NT2/D1 (cell line): ENCODE measurements at regions not wholly inside any gene's neighbourhood (a gene's known extent, or its start where the extent isn't known, plus 50 kb on each side); places are given as distances from the start of the nearest gene placed in this dataset.

Experiments used
- DNase-seq: peaks from one replicate; pipeline ENCODE4 v3.0.0-alpha.2; 2011; ENCODE audit warnings: low read depth, low spot score
- H3K27me3 ChIP-seq: 2 replicates; pipeline ENCODE4 v1.6.0; 2011; ENCODE audit warnings: mild to moderate bottlenecking; ENCODE audit not compliant: insufficient read length, insufficient read depth
- H3K36me3 ChIP-seq: 2 replicates; pipeline ENCODE4 v1.6.1; 2011; ENCODE audit warnings: mild to moderate bottlenecking, low read length, mixed read lengths; ENCODE audit not compliant: insufficient read depth, insufficient read length
- H3K4me1 ChIP-seq: 2 replicates; pipeline ENCODE4 v1.5.1; 2011; ENCODE audit not compliant: insufficient read depth, insufficient read length
- H3K4me3 ChIP-seq: 2 replicates; pipeline ENCODE4 v1.5.1; 2011; ENCODE audit warnings: low read depth; ENCODE audit not compliant: insufficient read length
- H3K9ac ChIP-seq: 2 replicates; pipeline ENCODE4 v1.6.0; 2011; ENCODE audit warnings: low read depth; ENCODE audit not compliant: insufficient read length
- H3K9me3 ChIP-seq: 2 replicates; pipeline ENCODE4 v1.5.1; 2011; ENCODE audit warnings: mild to moderate bottlenecking, low read length; ENCODE audit not compliant: insufficient read depth
- SUZ12 ChIP-seq: IDR thresholded peaks from 2 replicates; pipeline ENCODE4 v1.6.1; 2011; ENCODE audit not compliant: insufficient read length, insufficient read depth; ENCODE audit errors: extremely low read depth
- YY1 ChIP-seq: IDR thresholded peaks from 2 replicates; pipeline ENCODE4 v1.6.1; 2011; ENCODE audit not compliant: insufficient read length, insufficient read depth
- ZNF274 ChIP-seq: IDR thresholded peaks from 2 replicates; pipeline ENCODE4 v1.6.1; 2011; ENCODE audit warnings: mild to moderate bottlenecking, low read depth, low read length

- H3K9me3 ChIP-seq, result no peaks in the 10 kb centered on the region
- peaks cover 3% of the 10 kb centered on the region for H3K4me1 ChIP-seq
- DNase-seq, result no peak
- TF ChIP-seq YY1 (no peak), ZNF274 (no peak), SUZ12 (no peak)
- H3K4me3 ChIP-seq, result no peak overlapping the region
- no peaks in the 10 kb centered on the region for H3K27me3 ChIP-seq
- no peaks in the 10 kb centered on the region for H3K36me3 ChIP-seq
- no peak overlapping the region for H3K9ac ChIP-seq
Observed at GRCh38 chr6:14638435-14638905, 520.9 kb downstream of the CD83 start.

GRCh38 chr6:14638906-14639761, 521.6 kb downstream of the CD83 start:
- peaks cover 3% of the 10 kb centered on the region for H3K4me1 ChIP-seq
- no peak overlapping the region for H3K9ac ChIP-seq
- DNase-seq, result no peak
- H3K36me3 ChIP-seq, result no peaks in the 10 kb centered on the region
- TF ChIP-seq SUZ12 (no peak), ZNF274 (no peak), YY1 (no peak)
- H3K4me3 ChIP-seq, result no peak overlapping the region
- H3K9me3 ChIP-seq, result no peaks in the 10 kb centered on the region
- H3K27me3 ChIP-seq, result no peaks in the 10 kb centered on the region

DNA sequence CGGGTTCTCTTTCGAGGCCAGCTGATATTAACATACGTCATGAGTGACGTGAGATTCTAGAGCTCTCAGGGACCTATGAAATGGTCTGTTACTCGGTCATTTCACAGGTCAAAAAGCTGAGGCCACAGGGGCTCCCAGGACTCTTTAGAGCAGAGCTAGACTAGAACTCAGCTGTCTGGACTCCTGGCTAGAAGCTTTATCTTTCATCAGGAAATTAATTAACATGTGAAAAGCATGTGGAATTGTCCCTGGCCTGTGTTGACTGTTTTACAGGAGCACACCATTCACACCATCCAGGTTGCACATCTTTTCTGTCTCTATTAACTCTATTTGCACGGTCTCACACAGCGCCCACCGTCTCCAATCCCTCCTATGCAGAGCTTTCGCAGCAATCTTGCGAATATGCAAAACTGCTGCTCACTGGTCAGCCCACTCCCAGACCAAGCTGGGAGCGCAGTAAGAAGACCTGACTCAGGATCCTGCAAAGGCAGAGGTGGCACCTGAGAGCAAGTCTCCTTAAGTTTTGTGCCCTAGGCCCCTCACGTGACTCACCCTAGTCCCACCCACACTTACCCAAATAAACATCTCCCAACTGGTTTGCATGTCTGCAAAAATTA, 522.5 kb downstream of the CD83 start:
- H3K36me3 ChIP-seq, result no peaks in the 10 kb centered on the region
- no peaks in the 10 kb centered on the region for H3K9me3 ChIP-seq
- H3K4me1 ChIP-seq, result peaks cover 3% of the 10 kb centered on the region
- H3K9ac ChIP-seq, result no peak overlapping the region
- DNase-seq, result peak; percentile 47
- no peak overlapping the region for H3K4me3 ChIP-seq
- TF ChIP-seq SUZ12, result no peak
- no peak for TF ChIP-seq ZNF274
- no peak for TF ChIP-seq YY1
- H3K27me3 ChIP-seq, result no peaks in the 10 kb centered on the region

DNA sequence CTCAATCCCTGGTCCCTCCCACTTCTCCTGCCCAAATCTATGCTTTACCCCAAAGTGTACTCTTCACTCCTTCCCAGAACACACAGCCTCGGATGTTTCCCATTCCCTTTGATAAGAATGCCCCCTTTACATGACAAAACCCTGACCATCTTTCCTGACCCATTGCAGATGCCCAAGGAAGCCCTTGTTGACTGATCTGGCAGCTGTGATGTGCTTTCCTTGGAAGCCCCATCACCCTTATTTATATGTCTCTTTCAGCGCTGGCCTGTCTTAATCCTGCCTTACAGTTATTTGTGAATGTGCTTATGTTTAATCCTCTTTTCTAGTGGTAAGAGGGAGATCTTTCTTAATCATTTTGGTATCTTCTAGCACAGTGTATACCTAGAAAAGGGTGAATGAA, 523.1 kb downstream of the CD83 start:
- DNase-seq, result peak; percentile 46
- H3K4me3 ChIP-seq, result no peak overlapping the region
- no peaks in the 10 kb centered on the region for H3K36me3 ChIP-seq
- H3K9ac ChIP-seq, result peak overlapping the region; percentile 6
- TF ChIP-seq ZNF274 (no peak), SUZ12 (no peak)
- H3K4me1 ChIP-seq, result peaks cover 3% of the 10 kb centered on the region
- no peaks in the 10 kb centered on the region for H3K9me3 ChIP-seq
- no peaks in the 10 kb centered on the region for H3K27me3 ChIP-seq

DNA sequence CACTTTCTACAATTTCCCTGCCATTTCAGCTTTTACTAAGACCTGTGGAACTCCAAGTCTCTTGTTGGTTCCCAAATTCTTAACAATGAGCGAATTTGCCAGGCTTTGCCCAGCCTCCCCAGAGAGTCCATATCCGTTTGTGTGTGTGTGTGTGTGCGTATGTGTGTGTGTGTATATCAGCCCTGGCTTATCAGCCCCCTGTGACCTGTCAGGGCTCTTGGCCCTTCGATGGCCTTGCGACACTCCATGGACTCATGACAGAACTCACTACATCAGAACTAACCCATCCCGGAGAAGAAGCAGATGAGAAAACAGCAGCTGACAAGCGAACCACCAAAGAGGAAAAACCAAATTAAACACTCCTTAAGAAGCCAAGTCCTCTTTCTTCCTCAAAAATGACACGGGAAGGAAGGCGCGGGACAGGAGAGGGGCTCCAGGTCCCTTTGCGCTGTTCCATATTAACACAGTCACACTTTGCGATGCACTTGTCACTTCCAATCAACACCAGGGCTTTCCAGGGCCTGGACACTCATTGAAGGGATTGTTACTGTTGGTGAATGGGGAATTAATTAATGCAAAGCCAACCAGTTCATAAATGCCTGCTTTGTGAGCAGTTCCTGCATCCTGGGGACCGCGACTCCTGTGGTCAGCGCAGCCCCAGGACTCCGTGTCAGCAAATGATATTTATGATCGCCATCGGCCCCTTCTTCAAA, 524.0 kb downstream of the CD83 start:
- TF ChIP-seq SUZ12 (no peak), YY1 (no peak), ZNF274 (no peak)
- DNase-seq, result no peak
- no peak overlapping the region for H3K9ac ChIP-seq
- no peaks in the 10 kb centered on the region for H3K9me3 ChIP-seq
- no peaks in the 10 kb centered on the region for H3K27me3 ChIP-seq
- H3K4me1 ChIP-seq, result peaks cover 3% of the 10 kb centered on the region
- no peak overlapping the region for H3K4me3 ChIP-seq
- H3K36me3 ChIP-seq, result no peaks in the 10 kb centered on the region

DNA sequence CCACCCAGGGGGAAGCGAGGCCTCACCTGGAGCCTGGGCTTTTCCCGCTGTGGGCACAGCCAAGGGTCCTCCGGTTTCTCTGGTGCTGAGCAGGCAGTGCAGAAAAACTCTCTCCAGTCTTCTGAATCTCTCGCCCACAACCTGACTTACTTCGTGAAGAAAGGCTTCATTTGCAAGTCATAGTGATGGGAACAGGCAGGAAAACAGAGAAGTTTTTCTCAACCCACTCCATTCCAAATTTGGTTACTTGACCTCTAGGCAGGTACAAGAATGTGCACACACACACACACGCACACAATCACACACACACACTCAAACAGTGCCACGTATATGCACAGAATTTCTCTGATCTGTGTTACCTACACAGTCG, 524.5 kb downstream of the CD83 start:
- DNase-seq, result no peak
- no peaks in the 10 kb centered on the region for H3K36me3 ChIP-seq
- no peaks in the 10 kb centered on the region for H3K27me3 ChIP-seq
- H3K9me3 ChIP-seq, result no peaks in the 10 kb centered on the region
- no peak overlapping the region for H3K9ac ChIP-seq
- TF ChIP-seq YY1, result no peak
- TF ChIP-seq ZNF274, result no peak
- TF ChIP-seq SUZ12, result no peak
- H3K4me1 ChIP-seq, result peaks cover 3% of the 10 kb centered on the region
- no peak overlapping the region for H3K4me3 ChIP-seq

DNA sequence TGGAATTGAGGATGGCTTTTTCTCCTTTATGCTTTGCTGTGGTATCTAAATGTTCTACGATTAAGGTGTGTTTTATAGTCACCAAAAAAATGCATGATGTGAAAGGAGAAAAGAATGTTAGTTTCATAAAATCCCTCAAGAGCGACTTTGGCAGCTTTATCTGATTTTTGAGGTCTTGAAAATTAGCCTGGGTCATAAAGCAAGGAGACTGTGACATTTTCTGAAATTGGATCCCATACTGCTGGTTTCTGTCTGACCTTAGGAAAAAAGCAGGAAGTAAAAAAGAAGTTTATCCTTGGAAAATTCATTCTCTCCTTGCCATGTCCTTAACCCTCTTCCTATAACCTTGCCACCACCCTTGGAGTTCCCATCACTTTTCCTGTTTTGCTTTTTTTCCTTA, 525.3 kb downstream of the CD83 start:
- Histone ChIP-seq H3K9me3 (no peaks in the 10 kb centered on the region), H3K9ac (no peak overlapping the region), H3K4me3 (no peak overlapping the region), H3K36me3 (no peaks in the 10 kb centered on the region), H3K4me1 (peaks cover 3% of the 10 kb centered on the region), H3K27me3 (no peaks in the 10 kb centered on the region)
- no peak for DNase-seq
- TF ChIP-seq SUZ12 (no peak), YY1 (no peak), ZNF274 (no peak)
